ENCODE measurements at regions not wholly inside any gene's neighbourhood (a gene's known extent, or its start where the extent isn't known, plus 50 kb on each side); places are given as distances from the start of the nearest gene placed in this dataset.

DNA sequence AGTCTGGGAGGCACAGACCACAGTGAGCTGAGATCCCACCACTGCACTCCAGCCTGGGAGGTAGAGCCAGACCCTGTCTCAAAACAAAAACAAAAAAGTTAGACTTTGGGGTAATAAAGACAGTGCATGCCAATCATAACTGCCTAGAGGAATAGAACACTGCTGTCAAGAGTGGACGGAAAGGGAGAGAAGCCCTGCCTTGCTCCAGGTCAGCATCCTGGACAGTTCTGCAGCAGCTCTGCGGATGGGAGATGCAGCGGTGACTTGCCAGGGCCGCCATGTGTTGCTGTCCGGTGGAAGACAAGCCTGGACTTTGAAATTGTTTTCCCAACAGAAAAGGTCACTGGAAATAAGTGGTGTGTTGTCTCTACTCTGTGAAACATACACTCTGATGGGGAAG, 618.2 kb downstream of the TBC1D22A start:
- DNase-seq (ENCODE audit: low spot score): no peak

DNA sequence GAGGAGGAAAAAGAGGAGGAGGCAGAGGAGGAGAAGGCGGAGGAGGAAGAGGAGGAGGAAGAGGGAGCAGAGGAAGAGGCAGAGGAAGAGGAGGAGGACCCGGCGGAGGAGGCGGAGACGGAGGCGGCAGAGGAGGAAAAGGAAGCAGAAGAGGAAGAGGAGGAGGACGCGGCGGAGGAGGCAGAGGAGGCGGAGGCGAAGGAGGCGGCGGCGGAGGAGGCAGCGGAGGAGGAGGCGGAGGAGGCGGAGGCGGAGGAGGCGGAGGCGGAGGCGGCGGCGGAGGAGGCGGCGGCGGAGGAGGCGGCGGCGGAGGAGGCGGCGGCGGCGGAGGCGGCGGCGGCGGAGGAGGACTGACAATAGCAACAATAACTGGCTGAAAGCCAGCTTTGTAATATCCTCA, 616.6 kb downstream of the TBC1D22A start:
- DNase-seq (ENCODE audit: low spot score): no peak

DNA sequence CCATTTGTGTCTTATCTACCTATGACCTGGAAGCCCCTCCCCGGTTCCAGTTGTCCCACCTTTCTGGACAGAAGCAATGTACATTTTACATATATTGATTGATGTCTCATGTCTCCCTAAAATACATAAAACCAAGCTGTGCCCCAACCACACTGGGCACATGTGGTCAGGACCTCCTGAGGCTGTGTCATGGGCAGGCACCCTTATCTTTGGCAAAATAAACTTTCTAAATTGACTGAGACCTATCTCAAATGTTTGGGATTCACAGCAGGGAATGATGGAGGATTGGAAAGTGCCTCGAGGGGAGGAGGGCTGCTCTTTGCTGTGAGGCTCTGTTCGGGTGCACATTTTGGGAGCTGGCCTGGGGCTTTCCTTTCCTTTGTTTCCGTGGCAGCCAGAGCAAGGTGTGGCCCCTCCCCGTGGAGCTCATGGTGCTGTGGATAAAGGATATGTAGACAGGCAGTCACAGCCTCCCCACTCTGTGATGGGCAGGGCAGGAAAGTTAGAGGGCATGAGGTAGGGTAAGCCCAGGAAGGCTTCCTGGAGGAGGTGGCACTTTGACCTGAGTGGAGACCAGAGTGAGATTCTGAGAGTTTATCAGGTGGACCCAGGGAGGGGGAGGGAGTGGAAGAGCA, 615.6 kb downstream of the TBC1D22A start:
- DNase-seq (ENCODE audit: low spot score): no peak

DNA sequence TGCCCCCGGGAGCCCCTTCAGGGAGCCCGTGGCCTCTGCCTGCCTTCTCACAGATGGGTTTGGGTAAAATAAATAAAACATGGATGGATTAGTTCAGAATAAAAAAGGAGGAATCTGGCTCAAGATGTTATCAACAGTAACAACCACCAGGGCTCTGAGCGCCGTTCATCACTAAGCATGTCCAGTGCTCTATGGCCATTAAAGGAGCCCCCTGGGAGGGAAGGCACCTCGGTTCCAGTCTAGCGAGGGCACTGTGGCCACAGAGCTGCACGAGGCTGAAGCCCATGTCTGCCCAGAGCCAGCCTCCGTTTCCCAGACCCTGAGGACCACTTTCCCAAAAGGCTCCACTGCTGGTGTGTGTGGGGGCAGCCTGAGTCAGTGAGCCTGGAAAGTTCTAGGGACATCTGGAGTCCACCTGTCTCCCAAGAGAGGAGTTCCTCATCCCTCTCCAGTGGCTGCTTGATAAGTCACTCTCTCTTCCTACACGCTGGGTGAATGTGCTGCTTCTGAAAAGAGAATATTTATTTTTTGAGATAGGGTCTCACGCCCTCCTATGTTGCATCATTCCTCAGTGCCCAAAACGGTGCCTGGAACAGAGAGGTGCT, 614.6 kb downstream of the TBC1D22A start:
- DNase-seq (ENCODE audit: low spot score): no peak

DNA sequence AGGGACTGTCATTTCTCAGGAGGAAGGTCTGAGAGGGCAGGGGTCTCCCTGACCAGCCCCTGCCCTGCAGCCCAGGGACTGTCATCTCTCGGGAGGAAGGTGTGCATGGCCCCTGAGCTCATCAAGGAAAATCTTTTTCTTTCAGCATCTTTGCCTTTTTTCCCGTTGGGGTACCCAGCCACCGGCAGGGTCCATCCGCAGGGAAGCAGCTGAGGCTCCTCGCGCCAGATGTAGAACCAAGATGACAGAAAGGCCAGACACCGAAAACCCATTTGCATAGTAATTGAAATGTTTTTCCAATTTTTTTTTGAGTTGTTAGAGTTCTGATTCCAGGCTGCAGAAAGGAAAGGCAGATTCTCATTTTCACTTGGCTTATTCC, 613.9 kb downstream of the TBC1D22A start:
- DNase-seq (ENCODE audit: low spot score): no peak

DNA sequence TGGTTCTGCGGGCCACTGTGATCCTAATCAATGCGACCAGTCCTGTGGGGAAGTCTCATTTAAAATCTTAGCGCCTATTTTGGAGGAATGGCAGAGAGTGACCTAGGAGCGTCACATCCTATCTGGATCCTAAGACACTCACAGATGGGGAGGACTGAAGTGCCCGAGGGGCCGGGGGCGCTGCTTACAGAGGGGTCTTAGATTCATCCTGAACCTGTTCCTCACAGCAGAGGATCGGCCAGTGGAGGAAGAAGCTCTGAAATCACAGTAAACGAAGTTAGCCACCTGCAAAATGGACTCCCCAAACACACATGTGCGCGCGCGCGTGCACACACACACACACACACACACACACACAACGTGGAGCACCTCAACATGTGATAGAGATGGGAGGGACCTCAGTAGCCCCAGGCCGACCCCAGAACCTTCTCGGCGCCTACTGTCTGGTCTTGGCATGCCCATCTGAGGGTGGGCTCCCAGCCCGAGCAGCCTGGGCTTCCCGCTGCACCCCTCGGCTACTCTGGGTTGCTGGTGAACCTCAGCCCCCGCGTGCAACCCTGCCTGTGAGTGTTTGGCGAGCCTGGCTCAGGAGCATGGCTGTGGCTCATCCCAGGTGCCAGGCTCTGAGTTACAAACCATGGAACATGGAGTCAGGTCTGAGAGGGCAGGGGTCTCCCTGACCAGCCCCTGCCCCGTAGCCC, 613.3 kb downstream of the TBC1D22A start:
- DNase-seq (ENCODE audit: low spot score): no peak

DNA sequence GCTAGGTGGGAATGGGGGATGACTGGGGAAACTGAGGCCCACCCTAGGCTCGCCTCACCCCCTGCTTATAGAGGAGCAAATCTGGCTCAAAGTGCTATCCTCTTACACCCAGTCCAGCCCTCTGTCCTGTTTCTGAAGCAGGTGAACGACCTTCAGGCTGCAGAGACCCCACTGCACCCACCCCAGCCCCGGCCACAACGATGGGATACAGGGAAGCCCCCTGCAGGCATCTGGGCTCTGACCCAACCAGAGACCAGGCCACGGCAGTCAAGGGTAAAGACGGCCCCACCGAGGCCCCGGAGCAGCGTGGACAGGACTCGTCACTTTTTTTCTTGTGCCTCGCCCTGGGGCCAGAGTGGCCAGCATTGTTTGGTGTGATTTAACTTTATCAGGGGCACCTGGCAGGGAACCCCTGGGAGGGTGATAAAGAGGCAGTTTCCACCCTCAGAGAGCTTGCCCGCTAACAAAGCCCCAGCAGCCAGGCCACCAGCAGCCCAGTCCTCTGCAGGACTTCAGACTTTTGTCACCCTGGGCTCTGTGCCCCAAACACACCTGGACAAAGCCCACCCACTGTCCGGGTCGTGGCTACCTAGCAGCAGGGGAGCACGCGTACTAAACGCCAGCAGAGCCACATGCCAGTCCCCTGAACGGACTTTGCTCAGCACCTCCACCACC, 612.6 kb downstream of the TBC1D22A start:
- DNase-seq (ENCODE audit: low spot score): no peak

DNA sequence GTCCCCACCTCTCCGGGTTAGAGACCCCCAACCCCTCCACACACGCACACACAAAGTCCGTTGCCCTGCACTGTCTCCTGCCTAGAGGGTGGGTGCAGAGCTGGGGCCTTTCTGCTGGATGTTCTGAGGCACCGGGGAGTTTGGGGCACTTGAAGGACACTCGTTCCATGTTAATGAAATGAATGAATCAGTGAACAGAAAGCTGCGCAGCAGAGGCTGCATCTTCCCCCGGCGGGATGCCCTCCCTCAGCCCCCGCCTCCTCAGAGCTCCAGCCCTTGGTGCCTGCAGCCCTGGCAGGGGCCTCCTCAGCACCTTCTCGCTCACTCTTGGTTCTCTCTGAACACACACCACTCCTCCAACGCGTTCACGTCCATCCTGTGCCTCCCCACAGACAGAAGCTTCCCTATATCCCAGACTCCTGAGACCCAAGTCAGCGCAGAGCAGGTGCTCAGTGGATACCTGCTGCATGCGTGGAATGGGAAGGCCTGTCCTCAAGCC, 611.9 kb downstream of the TBC1D22A start:
- DNase-seq (ENCODE audit: low spot score): no peak

DNA sequence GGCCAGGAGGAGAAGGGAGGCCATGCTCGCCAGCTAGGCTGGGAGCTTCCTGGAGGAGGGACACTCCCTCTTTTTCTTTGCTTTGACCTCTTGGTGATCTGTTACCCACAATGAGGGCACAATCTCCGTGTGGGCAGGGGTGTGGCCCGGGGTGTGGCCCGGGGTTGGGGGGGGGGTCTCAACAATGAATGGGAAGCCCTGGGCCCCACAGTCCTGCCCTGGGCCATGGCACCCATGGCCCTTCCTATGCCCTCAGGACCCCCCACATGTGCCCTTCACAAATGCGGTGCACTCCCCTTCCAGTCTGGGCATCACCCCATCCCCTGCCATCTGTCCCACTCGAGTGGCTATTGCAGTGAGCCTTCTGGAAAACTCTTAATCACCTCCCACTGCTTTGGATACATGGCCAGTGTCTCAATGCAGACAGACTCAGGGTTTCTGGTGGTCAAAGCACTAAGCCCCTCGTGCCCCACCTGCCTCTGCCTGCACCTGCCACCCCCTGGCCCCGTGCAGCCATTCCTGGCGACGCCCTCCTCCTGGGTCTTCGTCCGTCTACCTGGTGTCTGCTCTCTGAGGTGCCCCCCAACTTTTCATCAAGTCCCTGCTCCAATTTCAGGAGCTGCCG, 611.3 kb downstream of the TBC1D22A start:
- DNase-seq (ENCODE audit: low spot score): no peak

DNA sequence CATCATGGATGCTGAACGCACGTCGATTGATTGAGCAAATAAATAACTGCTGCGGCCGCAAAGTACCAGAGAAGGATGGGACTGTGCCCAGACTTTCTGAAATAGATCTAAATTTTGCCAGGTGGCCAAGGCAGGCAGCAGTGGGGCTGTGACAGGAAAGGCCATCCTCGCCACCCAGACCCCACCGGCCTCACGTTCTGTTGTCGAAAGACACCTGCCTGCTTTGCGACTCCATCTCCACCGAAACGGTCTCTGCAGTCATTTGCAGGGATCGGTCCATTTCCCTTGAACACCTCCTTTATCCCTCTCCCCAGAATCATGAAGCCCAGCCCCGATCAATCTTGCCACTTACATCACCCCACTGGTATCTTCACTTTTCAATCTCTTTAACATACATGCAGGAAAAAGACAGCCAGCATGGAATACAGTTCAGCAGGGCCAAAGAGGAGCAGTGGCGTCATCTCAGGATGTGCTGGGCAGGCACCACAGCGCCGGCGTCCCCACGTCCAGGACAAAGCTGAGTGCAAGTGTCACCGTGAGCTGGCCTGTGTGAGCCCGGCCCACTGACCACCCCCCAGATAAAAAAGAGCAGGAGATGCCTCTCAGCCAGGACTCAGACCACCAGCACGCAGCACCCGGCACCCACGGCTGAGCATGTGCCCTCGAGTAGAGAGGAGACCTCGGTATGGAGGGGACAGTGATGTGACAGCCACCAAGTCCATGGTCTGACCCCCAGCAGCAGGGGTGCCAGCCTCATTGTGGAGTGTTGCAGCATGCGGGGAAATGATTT, 610.3 kb downstream of the TBC1D22A start:
- DNase-seq (ENCODE audit: low spot score): no peak

DNA sequence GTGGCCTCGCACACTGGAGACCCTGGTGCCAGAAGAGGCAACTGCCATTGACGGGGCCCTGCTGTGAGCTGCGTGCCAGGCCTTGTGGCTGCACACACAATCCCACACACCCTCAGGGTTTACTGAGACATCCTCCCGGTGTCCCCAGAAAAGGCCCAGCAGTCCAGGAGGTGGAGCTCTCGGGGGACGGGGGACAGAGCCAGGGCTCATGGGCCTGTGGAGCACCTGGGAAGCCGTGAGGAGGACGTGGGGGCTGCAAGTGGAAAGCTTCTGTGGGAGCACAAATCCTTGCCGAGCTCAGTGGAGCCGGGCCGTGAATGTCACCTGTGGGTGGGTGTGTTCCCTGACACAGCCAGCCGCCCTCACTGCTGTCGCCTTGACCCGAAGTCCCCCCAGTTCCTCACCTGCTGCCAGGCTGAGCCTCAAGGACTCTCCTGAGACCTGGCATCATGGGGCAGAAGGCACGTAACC, 609.7 kb downstream of the TBC1D22A start:
- no peak for DNase-seq (ENCODE audit: low spot score)

DNA sequence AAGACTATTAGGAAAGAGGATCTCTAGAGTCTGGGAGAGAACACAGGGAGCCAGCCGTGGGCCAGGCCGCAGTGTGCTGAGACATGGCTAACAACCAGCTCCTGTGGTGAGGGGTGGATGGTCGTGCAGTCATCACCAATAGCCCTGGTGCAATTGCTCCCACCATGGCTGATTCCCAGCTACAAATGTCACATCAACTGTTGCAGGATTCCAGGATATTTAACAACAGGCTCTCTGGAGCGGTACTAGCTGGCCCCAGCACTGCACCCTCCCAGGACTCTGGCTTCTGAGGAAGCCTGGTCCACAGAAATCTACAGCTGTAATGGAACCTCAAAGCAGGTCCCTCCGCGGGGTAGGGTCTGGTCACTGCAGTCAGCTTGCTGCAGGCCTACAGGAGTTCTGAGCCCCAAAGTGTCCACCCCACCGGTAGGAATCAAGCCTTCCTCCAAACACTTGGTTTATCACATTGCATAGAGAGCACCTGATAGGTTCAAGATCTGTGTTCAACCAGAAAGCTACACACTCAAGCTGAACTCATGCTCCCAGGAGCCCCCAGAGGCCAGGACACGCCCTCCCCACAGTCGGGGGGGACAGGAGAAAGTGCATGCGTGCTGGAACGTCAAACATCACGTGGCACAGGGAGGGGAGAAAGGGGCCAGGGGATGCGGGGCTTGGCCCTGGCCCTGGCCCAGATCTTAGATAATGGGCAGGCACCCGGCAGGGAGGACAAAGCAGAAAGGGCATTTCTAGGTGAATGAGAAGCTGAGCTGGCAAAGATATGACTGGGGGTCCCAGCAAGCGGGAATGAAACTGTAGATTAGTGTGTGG, 609.0 kb downstream of the TBC1D22A start:
- no peak for DNase-seq (ENCODE audit: low spot score)

DNA sequence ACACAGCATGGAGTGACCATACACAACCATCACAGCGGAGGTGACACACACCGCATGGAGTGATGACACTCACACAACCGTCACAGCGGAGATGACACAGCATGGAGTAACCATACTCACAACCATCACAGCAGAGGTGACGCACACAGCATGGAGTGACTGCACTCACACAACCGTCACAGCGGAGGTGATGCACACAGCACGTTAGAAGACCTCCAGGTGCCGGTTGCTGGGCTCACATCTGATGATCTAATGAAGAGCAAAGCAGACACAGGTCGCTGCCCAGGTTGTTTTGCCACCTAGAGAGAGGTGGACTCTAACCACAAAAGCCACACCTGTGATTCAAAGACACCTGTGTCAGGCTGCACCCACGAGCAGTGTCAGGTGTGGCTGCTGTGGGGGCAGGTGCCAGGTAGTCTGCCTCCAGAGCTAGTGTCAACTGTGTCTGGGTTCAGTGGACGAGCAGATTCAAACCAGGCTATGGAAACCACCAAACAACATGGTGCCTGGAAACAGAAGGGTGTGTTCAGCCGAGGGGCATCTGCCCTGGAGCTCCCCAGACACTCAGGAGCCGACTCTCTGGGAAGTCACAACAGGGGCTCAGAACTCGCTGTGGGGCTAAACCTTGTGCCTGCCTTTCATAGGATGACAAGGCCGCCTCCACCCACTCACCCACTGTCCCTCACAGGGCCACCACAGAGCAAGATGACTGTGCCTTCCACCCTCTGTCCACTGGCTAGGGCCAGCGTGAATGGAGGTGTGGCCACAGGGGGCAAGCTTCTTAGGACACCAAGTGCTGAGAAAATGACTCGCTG, 608.2 kb downstream of the TBC1D22A start:
- DNase-seq (ENCODE audit: low spot score): peak; percentile 75

DNA sequence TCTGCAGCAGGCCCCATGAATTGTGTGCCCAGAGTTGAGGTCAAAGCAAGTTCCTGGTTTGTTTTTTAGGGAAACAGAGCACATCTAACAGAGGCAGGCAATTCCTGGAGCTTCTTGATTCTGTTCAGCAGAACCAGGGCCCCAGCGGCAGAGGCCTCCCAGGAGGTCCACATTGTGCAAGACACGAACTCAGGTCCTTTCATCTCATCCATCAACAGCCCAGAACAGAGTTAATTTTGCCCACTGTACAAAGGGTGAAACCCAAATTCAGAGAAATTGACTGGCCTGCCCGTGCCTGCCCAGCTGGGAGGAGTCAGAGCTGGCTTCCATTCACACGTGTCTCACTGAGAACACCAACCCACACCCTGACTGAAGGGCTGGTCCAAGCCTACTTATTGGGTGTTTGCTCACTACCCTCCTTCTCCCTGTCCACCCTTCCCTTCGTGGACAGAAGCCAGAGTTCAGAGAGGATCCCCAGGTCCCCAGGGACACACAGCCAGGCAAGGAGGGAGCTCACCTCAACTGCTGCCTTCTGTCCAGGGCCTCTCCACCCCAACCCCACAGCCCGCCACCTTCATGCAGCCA, 607.1 kb downstream of the TBC1D22A start:
- no peak for DNase-seq (ENCODE audit: low spot score)

DNA sequence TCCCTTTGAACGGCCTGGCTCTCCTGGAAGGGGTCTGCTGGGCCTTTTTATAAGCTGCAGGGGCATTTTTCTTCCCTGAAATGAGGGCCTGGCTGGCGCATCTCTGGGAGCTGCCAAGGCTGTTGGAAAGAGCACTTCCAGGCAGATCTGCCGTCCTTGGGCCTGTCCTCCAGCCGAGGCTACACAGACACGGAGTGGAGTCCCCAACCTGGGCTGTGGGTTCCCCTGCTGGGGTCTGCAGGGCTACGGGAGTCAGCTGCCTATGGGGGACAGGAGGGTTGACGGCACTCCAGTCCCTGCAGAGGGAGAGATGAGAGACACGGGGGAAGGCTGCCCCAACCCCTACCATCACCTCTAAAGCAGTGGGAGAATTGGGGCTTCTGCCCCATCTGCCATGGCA, 606.6 kb downstream of the TBC1D22A start:
- no peak for DNase-seq (ENCODE audit: low spot score)

DNA sequence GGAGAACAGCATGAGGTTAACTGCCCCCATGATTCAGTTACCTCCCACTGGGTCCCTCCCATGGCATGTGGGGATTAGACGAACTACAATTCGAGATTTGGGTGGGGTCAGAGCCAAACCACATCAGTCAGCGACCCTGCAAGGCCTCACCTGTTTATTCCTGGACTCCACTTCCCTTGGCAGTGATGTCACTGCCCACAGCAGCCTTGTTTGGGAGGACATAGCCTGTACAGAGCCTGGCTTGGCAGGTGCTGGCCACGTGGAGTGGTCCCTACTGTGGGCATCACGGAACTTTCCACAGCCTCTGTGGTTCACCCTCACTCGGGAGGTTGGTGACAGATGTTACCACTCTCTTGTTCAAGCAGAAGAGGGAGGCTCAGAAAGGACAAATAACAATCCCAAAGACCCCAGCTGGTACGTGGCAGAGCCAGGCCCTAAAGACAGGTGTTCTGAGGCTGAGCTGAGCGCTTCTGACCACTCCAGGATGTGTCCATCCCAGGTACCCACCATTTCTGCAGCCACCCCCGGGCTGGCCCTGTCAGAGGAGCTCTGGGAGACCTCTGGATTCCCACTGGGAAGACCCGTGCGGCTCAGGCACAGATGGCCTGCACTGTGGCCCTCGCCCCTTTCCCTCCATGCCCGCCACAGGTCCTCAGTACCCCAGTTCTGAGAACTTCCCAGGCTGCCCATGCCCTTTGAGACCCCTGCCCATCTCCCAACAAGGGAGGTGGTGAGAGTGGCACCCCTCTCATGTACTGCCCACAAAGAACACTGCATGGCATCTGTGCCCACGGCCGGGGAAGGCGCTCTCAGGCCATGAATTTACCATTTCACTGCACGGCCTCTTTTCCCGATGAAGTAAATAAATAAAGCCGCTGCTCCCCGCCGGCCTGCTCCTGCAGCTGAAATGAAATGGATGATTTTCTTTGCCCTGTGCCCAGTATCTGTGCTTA, 605.8 kb downstream of the TBC1D22A start:
- peak; percentile 89 for DNase-seq (ENCODE audit: low spot score)

DNA sequence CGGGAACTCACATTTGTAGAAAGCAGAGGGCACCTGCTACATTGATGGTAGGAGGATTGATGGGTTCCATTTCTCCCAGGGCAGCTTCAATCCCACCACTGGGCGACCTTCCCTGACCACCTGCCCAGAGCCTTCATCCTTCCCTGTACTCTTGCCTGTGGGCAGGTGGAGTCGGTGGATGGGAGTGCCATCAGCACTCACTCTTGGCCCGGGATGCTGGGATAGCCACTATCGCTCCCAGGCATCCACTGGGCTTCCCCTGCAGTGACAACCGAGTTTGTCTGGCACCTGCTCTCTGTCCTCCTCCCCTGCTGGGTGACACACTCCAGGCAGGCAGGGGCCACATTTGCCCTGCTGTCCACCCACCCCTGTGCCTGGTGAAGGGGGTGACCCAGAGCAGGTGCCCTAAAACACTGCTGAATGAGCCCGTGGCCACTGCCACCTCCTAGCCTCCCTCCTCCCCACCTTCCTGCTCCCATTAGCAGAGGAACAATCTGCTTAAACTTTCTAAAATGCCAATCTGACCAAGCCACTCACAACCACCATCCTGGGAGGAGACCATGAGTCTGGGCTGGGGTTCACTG, 604.7 kb downstream of the TBC1D22A start:
- DNase-seq (ENCODE audit: low spot score): no peak

Data from SW480 (cell line).